Tongue (tissue), 1 donor: ENCODE measurements at regions not wholly inside any gene's neighbourhood (a gene's known extent, or its start where the extent isn't known, plus 50 kb on each side); places are given as distances from the start of the nearest gene placed in this dataset.
A peak's percentile ranks its signal among the peaks of the same experiment; 100 is the strongest.
"Not testable (repeated sequence)": the region's sequence is repeated elsewhere in the genome, so short reads cannot be mapped to it uniquely, and the experiment has no call there.

Source experiments
- DNase-seq: peaks from one replicate; pipeline ENCODE4 v3.0.0-alpha.2; 2015

- no peak for DNase-seq
These were observed 51.2 kb upstream of the PRR23C start for GRCh38 chr3:139095803-139096466.

GRCh38 chr3:139096670-139097069 lies 52.0 kb upstream of the PRR23C start:
- DNase-seq: no peak

GRCh38 chr3:139098391-139098790 lies 53.7 kb upstream of the PRR23C start:
- no peak for DNase-seq

- DNase-seq: no peak
These were observed 55.5 kb upstream of the PRR23C start for GRCh38 chr3:139099968-139100817.

- no peak for DNase-seq
These were observed 56.1 kb upstream of the PRR23C start for GRCh38 chr3:139100821-139101220.

- no peak for DNase-seq
These were observed 56.7 kb upstream of the PRR23C start for GRCh38 chr3:139101396-139101795.

GRCh38 chr3:139103484-139103883 lies 58.8 kb upstream of the PRR23C start:
- no peak for DNase-seq

GRCh38 chr3:139104062-139104461 lies 59.4 kb upstream of the PRR23C start:
- DNase-seq: no peak

GRCh38 chr3:139105154-139105702 lies 60.5 kb upstream of the PRR23C start:
- no peak for DNase-seq

- DNase-seq: no peak
These were observed 61.6 kb upstream of the PRR23C start for GRCh38 chr3:139106013-139106932.

GRCh38 chr3:139107424-139108252 lies 62.9 kb upstream of the PRR23C start:
- DNase-seq: no peak

GRCh38 chr3:139108253-139108969 lies 63.7 kb upstream of the PRR23C start:
- no peak for DNase-seq

- no peak for DNase-seq
These were observed 64.6 kb upstream of the PRR23C start for GRCh38 chr3:139109271-139109670.

GRCh38 chr3:139110072-139110830 lies 65.6 kb upstream of the PRR23C start:
- DNase-seq: no peak

GRCh38 chr3:139110929-139111328 lies 66.2 kb upstream of the PRR23C start:
- DNase-seq: not testable (repeated sequence)

GRCh38 chr3:139111392-139112229 lies 66.9 kb upstream of the PRR23C start:
- peak; percentile 75 for DNase-seq

- DNase-seq: no peak
These were observed 67.5 kb upstream of the PRR23C start for GRCh38 chr3:139112230-139112558.

GRCh38 chr3:139113231-139113992 lies 68.7 kb upstream of the PRR23C start:
- DNase-seq: no peak
